ENCODE measurements at regions not wholly inside any gene's neighbourhood (a gene's known extent, or its start where the extent isn't known, plus 50 kb on each side); places are given as distances from the start of the nearest gene placed in this dataset.
"Not testable (repeated sequence)": the region's sequence is repeated elsewhere in the genome, so short reads cannot be mapped to it uniquely, and the experiment has no call there.

DNA sequence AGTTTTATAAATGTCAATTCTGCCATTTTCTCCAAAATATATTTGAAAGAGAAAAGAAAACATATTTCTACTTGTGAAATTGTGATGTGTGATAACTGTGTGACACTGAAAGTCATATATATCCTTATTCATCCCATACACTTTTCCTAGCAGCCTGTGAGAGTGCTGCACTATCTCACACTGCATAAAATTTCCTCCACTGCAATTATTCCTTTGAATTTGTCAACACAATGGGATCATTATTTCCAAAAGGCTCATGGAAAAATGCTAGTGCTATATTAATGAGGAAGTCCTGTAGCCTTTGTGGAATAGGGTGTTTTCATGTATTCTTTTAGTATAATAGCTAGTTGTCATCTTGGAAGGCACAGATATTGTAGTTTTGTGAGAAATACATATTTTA lies 504.1 kb downstream of the RPL10L start:
- no peak for DNase-seq

DNA sequence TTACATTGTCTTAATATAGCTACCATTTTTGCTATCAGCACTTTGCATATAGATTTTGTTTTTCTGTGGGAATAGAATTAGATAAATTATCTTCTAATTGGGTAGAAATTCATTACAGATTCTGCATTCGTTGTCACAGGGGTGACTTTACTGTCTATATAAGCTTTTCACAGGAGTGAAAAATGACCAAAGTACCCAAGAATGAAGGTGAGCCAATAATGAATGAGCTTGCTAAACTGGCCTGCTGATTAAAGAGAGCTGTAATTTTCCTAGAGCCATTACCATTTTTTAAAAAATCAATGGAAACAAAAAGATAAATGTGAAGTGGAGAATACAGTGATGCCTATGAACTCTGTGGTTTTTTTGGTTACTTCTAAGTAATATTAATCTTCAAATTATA lies 504.6 kb downstream of the RPL10L start:
- DNase-seq, result no peak

DNA sequence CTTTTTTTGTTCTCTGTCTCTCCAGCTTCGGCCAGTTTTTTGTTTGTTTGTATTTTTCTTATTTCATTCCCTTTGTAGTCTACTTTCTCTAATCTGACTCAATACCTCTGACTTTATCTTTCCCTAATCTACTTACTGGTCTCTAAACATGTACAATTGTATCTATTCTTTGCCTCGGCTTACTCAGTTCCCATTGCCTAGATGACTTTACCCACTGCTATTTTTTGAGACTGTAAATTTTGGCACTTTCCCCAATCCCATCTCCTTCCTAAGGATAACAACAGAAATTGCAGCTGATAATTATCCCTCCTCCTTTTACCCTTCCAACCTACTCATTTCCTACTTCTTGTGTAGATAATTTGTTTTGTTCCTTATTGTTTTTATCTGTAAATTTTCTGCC lies 511.1 kb downstream of the RPL10L start:
- no peak for DNase-seq

DNA sequence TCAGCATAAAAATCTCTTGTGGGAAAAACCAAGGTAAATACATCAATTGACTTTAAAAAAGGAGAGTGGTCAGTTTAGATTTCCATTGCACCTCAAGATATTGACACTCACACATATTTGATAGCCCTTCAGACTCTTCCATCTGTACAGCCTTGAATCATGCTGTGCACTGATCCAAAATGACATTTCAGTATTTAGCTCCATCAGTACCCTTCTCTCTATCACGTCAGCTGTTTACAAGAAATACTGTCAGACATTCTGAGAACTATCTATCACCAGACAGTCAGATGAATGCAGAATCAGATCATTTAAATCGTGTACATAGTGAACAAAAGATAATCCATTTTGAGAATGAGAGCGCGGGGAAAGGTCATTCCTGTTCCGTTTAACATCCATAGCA lies 511.9 kb downstream of the RPL10L start:
- no peak for DNase-seq

DNA sequence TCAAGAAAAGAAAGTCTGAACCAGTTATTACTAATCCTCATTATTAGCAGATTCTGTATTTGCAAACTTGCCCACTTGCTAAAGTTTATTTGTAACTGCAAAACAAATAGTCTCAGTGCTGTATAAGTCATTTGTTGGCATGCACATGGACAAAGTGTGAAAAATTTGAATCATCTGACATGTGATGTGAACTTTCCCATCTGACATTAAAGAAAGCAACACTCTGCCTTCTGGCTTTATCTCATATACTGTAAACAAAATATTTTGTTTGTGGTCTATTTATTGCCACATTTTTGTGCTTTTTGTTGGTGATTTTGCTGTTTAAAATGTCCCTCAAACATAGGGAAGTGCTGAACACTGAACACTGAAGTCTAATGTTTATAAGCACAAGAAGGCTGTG lies 513.8 kb downstream of the RPL10L start:
- DNase-seq, result no peak

DNA sequence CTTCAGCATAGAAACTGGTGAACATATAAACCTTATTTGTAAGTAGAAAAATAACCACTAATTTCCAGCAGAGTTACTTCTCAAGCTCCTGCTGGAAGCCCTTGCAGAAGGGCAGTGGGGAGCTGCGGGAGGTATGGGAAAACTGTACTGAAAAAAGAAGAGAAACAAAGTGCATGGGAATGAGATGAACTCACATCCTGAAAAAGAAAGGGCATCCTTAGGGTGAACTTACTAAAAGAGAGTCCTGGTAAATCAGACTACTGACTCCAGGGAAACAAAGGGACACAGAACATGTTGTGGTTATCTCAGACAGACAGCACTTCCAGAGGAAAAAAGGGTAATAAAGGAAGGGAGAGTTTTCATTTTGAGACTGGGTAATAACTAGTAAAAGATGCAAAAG lies 515.1 kb downstream of the RPL10L start:
- no peak for DNase-seq

DNA sequence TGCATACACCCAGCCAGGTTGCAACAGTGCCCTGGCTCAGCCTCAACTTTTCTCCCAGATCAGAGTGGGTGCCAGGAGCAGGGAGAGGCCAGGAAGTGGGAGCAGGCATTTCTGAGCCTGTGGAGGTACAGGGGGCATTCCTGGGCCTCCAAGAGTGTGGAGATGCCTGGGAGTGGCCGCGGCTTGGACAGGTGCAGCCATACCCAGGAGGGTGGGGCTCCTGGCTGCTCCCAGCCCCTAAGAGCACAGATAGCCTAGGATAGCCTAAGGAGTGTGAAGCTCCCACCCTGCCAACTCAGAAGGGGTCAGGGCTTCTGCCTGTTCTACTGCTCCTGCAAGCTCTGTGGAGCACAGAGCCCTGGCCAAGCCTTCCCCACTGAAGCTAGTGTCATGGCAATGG lies 543.4 kb downstream of the RPL10L start:
- DNase-seq, result no peak

DNA sequence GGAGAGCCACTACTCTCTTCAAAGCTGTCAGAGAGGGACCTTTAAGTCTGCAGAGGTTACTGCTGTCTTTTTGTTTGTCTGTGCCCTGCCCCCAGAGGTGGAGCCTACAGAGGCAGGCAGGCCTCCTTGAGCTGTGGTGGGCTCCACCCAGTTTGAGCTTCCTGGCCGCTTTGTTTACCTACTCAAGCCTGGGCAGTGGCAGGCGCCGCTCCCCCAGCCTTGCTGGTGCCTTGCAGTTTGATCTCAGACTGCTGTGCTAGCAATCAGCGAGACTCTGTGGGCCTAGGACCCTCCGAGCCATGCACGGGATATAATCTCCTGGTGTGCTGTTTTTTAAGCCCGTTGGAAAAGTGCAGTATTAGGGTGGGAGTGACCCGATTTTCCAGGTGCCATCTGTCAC lies 550.7 kb downstream of the RPL10L start:
- DNase-seq, result not testable (repeated sequence)

DNA sequence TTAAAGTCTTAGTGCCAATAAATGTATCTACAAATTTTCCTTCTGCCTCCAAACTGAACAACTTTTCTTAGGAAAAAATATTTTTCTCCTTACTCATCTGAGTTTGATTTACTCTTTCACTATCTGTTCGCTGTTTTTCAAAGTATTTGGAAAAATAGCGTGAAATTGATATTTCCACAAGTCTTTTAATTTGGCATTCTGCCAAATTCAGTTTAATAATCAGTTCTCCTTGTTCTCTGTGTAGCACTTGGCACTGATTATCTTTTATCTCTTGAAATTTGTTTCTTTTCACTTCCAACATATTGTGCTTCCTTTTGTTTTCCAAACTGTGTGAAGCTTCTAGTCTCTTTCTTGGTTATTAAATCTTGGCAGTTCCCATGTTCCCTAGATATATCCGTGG lies 559.8 kb downstream of the RPL10L start:
- DNase-seq, result no peak

DNA sequence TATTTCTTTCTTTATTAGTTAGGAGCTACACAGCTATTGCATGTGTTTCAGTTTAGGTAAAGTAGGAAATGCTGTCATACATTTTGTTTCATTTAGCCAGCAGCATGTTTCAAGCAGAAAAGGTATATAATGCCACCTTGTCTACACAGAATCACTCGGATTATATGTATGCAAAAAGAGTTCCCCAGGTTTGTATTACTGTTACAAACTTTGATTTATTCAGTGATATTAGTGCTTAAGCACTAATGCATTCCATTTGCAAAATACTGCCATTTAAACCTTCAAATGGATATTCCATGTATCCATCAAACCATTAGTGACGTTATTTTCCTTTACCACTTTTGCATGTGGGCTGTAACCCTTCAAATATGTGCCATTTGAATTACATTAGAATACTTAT lies 564.0 kb downstream of the RPL10L start:
- no peak for DNase-seq

DNA sequence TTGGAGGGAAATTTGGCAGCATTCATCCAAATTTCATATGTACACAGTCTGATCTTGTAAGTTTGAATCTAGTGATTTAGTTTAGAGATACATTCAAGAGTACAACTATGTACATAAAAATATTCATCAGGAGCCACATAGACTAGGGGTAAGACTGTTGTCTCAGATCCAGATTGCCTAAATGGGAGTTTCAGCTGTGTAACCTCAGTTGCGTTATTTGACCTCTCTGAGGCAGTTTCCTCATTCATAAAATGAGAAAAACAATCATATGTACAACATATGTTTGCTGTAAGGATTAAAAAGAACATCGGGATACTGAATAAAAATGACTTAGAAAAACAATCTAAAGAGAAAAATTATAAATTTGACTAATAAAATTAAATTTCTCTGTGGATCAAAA lies 577.5 kb downstream of the RPL10L start:
- no peak for DNase-seq

DNA sequence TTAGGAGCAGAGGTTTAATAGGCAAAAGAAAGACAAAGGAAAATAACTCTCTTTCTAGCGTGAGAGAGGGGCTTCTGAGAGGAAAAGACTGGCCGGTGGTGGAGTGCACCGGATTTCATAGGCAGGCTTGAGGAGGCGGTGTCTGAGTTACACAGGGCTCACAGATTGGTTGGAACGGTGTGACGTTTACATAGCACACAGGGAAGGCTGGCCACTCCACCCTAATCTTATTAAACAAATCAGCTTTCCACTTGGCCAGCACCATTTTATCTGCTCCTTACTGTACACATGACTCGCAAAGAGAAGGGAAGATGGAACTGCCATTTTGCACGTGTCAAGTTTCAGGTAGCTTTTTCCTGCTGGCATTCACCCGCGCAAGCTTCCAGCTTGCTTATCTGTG lies 587.7 kb downstream of the RPL10L start:
- no peak for DNase-seq

DNA sequence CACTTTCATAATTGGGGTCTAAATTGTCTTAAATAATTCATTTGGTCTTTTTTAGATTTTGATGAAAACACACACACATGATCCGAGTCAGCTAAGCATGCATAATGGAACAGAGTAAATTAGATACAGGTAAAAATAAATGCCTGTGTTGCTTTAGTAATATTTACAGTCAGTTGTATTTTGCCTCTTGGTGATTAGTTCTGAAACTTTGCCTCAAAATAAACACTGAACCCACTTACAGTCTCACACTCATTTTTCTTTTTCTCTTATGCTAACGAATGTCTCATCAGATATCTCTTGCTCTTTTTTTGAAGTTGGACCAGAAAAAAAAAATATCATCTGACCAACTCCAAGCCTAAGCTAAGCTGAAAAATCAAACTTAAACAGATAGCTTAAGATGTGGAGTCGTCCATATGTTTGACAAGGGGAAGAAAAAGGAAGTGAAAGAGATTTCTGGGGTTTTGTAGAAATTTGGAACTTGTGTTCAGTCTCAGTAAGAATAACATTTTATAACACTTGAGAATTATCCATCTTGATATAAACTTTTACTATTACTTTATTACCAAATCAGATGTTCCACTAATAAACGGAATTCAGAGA lies 592.5 kb downstream of the RPL10L start:
- no peak for DNase-seq

DNA sequence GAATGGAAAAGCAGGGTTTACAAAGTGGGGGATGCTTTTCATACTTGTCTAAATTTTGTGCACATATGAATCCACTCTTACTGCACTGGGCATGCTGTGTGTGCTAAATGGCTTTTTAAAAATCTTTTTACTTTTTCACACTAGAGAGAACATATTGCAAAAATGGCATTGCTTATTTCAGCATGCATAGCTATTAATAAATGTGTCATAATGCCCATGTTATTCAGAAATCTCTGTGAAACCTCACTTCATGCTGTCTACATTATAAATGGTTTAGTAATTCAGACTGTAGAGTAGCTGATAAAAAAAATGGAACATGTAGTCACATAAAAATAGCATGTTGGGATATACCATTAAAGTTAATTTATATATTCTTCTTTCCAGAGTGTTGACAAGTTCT lies 593.8 kb downstream of the RPL10L start:
- DNase-seq, result no peak

DNA sequence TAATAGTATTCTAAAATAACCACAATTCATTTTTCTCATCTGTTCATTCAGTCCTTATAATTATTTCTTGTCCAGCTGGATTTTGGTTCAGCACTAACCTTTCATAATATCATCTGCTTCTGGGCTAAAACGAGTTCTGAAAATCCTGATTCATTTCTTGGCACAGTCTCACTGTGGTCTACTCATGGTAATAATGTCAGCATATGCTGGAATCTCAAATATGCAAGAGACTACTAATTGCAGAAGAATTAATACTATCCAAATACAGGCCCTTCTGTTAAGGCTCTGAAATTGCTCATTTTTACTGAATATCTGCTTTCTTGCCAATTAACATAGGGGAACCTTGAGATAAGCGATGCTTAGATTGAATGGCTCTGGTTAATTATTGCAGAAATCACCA lies 597.1 kb downstream of the RPL10L start:
- no peak for DNase-seq

DNA sequence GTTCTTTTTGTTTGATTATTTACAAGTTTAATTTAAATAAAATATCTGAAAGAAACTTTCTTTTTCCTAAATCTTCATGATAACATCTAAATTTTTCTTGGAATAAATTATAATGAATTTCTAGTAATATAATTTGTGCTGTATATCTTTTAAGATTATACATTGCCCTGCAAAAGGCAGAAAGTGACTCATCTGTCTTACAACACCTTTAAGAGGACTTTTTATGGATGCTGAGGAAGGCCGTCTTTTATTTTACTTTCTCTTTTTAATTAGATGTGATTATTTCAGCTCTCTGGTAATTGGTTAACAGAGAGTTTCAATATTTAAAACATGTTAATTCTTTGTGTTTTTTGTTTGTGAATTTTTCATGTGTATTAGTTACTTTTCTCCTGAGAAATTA lies 598.4 kb downstream of the RPL10L start:
- DNase-seq, result no peak

DNA sequence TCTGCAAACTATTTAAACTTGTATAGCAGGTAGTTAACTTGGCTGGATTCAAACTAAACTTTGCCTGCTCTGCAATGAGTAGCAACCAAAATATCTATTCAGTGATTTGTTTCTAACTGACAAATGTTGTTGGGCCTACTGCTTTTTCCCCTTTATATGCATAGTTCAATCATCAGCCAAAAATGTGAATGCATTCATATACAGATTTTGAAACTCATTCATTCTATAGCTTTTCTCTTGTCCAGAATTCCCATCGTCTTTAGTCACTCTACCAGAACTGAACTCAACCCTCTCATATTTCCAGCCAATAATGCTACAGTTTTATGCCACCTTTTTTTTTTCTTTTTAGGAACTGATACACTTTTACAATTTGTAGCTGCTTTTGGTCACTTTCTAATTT lies 599.8 kb downstream of the RPL10L start:
- no peak for DNase-seq

DNA sequence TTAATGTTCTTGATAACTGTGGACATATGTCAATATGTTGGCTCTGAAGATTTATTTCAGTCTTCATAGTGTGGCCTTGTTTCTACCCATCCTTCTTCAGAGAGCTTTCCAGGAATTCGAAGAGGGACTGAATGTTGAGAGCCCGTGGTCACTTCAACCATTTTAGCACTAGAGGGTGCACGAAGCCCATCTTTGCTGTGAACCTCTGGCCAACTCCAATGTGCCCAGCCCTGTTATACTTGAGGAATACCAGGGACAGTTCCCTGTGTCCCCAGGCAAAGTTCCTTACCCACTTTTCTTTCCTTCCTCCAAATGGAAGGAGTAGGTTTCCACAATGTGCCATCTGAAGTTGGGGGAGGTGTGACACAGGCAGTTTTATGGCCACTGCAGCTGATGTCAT lies 603.5 kb downstream of the RPL10L start:
- DNase-seq, result no peak

DNA sequence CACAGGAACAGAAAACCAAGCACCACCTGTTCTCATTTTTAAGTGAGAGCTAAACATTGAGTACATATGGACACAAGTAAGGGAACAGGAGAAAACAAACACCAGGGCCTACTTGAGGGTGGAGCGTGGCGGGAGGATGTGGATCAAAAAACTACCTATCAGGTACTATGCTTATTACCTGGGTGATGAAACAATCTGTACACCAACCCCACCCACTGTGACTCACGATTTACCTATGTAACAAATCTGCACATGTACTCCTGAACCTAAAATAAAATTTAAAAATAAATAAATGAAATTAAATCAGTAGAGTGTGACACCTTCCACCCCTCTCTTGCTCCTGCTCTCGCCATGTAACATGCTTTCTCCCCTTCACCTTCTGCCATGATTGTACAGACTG lies 615.5 kb downstream of the RPL10L start:
- no peak for DNase-seq

DNA sequence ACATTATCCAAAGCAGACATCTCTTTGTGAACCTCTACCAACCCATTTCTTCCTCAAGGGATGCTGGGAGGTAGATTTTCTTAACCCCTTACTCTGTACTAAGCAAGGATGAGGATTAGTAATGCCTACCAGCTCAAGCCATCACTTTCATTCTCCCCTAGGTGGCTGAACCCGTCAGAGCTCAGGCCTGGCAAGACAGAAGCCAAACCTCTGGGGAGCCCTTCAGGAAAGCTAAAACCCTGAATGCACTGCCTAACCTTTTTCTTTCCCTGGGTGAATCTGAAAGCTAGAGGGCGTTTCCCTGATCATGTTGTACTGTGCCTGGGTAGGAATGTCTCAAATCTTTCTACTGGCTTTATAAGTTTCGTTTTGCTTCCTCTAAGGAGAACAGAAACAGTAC lies 617.3 kb downstream of the RPL10L start:
- DNase-seq, result no peak

DNA sequence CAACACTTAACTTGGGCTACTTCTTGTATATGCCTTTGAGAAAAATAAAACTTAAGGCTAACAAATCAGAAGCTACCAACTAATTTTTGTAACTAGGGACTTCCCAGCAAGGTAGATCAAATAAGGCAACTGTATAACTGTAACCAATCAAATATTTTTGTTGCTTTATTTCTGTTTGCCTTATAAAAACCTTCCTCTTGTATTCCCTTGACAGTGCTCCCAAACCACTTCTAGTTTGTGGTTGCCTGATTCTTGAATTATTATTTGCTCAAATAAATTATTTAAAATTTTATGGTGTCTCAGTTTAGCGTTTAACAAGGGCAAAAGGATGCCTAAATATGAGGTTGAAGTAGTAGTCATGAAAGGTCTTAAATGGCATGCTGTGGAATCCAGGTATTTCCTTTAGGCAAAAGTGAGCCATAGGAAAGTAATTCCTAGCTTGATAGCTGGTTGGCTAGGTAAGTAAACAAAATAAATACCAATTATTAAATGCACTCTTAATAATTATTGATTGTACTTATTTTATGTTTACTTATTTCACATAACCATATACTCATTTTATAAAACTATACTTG lies 632.6 kb downstream of the RPL10L start:
- no peak for DNase-seq

DNA sequence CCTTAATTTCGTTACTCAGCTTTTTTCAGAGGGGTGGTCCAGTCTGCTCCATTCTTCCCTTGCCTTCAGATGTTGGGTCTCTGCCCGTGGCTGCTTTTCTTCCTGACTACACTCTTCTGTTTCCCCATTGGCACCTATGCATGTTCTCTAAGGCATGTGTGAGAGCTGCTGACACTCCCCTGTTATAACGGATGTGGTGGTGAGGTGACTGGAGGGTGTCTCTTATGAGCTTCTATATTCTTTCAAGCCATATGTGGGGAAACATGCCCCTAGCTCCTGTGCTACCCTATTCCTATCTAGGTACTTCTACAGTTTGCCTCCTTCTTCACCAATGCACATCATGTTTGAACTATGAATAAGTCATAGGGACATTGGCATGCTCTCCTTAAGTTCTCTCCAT lies 643.2 kb downstream of the RPL10L start:
- no peak for DNase-seq

DNA sequence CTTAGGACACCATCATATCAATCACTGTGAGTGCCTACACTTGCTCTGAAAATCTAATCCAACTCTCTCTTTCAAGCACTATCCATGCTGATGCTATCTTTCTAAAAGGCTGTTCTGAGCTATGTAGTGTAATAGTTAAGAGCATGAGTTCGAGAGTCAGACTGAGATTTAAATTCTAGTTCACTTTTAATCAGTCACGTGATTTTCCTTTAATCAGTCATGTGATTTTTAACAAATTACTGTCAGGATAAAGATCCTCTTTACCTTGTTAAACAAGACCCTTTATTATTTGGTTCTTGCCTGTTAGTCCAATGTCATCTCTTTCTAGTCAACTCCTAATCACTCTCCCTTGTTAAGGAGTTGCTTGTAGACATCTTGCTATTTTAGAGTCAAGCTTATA lies 653.0 kb downstream of the RPL10L start:
- no peak for DNase-seq

DNA sequence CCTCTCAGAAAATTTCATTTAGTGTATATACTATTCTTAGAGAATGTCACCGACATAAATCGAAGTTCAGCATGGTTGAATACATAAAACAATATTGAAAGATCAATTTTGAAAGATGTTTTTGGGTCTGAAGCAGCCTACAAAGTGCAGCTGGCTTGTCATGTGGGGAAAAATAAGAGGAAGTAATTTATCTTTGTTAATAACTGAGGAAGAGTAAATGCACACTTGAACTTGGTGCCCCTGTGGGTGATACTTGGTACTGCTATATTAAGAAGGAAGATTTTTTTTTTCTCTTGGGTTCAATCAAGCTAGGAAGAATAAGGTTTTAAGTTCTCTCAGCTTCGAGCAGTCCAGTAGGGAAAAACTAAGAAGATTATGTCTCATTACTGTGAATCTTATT lies 661.3 kb downstream of the RPL10L start:
- no peak for DNase-seq

DNA sequence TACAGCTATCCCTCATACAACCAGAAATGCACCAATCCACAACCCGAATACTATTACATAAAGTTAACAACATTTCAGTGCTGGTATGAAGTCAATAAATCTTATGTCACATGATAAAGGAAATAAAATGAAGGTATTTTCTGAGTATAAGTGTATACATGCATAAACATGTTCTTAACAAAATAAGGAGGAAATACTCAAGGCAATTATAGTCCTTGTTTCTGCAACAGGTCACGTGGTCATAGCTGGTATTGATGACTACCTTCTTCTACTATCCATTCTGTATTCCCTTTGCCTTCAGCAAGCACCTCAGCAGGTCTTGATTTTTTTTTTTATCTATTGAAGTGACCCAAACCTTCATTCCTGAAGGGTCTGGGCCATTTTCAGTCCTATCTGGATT lies 675.6 kb downstream of the RPL10L start:
- DNase-seq, result no peak

DNA sequence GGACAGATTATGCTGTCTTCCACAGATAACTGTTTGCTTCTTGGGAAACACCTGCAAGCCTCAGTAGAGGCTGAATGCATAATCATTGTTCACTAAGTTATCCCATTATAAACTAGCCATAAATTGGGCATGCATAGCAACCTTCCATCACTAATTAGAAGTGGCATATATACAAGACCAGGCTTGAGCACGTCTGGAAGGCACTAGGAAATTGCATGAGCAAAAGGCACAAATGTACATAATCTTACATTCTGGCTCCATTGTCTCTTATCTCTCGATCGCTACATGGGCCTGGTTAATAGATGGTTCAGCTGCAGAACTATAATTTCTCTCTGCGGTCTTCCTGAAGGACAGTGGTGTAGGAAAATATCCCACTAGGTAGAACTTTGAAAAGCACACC lies 679.2 kb downstream of the RPL10L start:
- no peak for DNase-seq
